Type B pancreatic cell (in vitro differentiated cells): ENCODE measurements at regions not wholly inside any gene's neighbourhood (a gene's known extent, or its start where the extent isn't known, plus 50 kb on each side); places are given as distances from the start of the nearest gene placed in this dataset.

Source experiments
- DNase-seq: peaks from one replicate; pipeline ENCODE4 v3.0.0; 2021; ENCODE audit warnings: mixed read lengths; ENCODE audit not compliant: unreplicated experiment; ENCODE audit errors: extremely low spot score
- H3K27ac Mint-ChIP-seq: 2 replicates; pipeline ENCODE4 v1.8.0; 2021; ENCODE audit warnings: mild to moderate bottlenecking, mixed read lengths
- H3K27me3 Mint-ChIP-seq: 2 replicates; pipeline ENCODE4 v1.8.0; 2021; ENCODE audit warnings: mixed read lengths
- H3K36me3 Mint-ChIP-seq: 2 replicates; pipeline ENCODE4 v1.8.0; 2021; ENCODE audit warnings: mixed read lengths
- H3K4me1 Mint-ChIP-seq: one replicate; pipeline ENCODE4 v1.8.0; 2021; ENCODE audit warnings: mixed read lengths; ENCODE audit not compliant: unreplicated experiment
- H3K4me3 Mint-ChIP-seq: 2 replicates; pipeline ENCODE4 v1.8.0; 2021; ENCODE audit warnings: mild to moderate bottlenecking, mixed read lengths
- H3K9me3 Mint-ChIP-seq: 2 replicates; pipeline ENCODE4 v1.8.0; 2021; ENCODE audit warnings: mixed read lengths
- CTCF ChIP-seq: fragments of 200-600 bp; sonication (generic); conservative IDR thresholded peaks from 2 replicates; pipeline ENCODE4 v1.5.0; 2021; ENCODE audit warnings: antibody characterized with exemption, mild to moderate bottlenecking

DNA sequence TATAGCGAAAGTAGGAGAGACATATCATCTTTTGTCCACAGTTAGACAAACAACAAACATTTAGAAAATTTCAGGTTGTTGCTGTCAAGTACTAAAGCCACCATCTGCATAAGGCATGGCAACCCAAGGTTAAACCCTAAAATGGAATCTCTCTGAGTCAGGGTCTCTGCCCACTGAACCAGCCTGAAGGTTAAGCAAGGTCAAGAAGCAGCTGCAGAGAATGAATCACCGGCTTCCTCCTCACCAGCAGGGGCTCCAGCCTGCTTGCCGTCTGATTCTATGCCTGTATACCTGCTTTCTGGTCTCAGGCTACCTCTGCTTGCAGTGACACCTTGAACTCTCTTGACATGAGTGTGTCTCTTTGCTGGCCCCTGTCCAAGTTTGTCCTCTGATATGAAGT lies 726.2 kb upstream of the SGCG start:
- H3K4me1 Mint-ChIP-seq, result peaks cover 23% of the 10 kb centered on the region
- TF ChIP-seq CTCF, result no peak
- no peak for DNase-seq
- peaks cover 3% of the 10 kb centered on the region for H3K27me3 Mint-ChIP-seq
- no peak overlapping the region for H3K4me3 Mint-ChIP-seq
- H3K36me3 Mint-ChIP-seq, result no peaks in the 10 kb centered on the region
- no peak overlapping the region for H3K27ac Mint-ChIP-seq
- H3K9me3 Mint-ChIP-seq, result no peaks in the 10 kb centered on the region

GRCh38 chr13:22455036-22455435 lies 725.7 kb upstream of the SGCG start:
- H3K9me3 Mint-ChIP-seq, result no peaks in the 10 kb centered on the region
- peaks cover 3% of the 10 kb centered on the region for H3K27me3 Mint-ChIP-seq
- H3K36me3 Mint-ChIP-seq, result no peaks in the 10 kb centered on the region
- no peak overlapping the region for H3K4me3 Mint-ChIP-seq
- H3K27ac Mint-ChIP-seq, result no peak overlapping the region
- DNase-seq, result no peak
- H3K4me1 Mint-ChIP-seq, result peaks cover 23% of the 10 kb centered on the region
- TF ChIP-seq CTCF, result no peak

- Mint-ChIP-seq H3K9me3 (no peaks in the 10 kb centered on the region), H3K27me3 (no peaks in the 10 kb centered on the region), H3K36me3 (no peaks in the 10 kb centered on the region), H3K27ac (no peak overlapping the region), H3K4me1 (no peaks in the 10 kb centered on the region), H3K4me3 (no peak overlapping the region)
- TF ChIP-seq CTCF, result no peak
- DNase-seq, result no peak
Observed at GRCh38 chr13:22461854-22462490, 718.8 kb upstream of the SGCG start.

- no peak for DNase-seq
- Mint-ChIP-seq H3K27ac (no peak overlapping the region), H3K4me1 (no peaks in the 10 kb centered on the region), H3K36me3 (no peaks in the 10 kb centered on the region), H3K27me3 (no peaks in the 10 kb centered on the region), H3K9me3 (no peaks in the 10 kb centered on the region), H3K4me3 (no peak overlapping the region)
- TF ChIP-seq CTCF, result no peak
Observed at GRCh38 chr13:22463089-22463488, 717.7 kb upstream of the SGCG start.

DNA sequence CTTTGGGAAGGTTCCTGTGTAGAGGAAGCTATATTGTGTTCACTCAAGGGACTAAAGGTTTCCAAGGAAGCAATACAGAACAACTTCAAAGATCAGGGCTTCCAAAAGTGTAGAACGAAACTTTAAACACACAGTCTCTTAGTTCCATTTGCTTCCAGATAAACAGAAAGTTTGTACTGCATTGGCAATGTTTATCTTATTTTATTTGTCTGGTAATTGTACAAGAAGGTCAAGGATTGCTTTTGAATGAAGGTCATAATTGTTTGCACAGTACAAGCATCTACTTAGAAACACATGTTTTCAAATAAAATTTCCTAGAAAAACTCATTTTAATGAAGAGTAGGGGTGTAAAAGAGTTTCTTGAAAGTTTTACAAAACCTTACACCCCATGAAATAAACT lies 712.7 kb upstream of the SGCG start:
- Mint-ChIP-seq H3K4me1 (no peaks in the 10 kb centered on the region), H3K27ac (no peak overlapping the region), H3K4me3 (no peak overlapping the region), H3K9me3 (no peaks in the 10 kb centered on the region), H3K36me3 (no peaks in the 10 kb centered on the region), H3K27me3 (peaks cover 4% of the 10 kb centered on the region)
- no peak for TF ChIP-seq CTCF
- DNase-seq, result no peak

DNA sequence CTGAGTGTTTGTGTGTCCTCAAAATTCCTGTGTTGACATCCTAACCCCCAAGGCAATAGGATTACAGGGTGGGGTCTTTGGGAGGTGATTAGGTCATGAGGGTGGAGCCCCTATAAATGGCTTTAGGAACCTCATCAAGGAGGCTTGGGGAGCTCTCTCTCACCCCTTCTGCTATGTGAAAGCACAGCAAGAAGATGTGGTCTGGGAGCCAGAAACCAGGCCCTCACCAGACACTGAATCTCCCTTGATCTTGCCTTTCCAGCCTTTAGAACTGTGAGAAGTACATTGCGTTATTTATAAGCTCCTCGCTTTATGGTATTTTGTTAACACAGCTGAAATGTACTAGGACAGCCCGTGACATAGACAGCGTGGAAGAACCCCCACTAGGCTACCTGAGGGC lies 712.0 kb upstream of the SGCG start:
- no peak for TF ChIP-seq CTCF
- Mint-ChIP-seq H3K27me3 (peaks cover 4% of the 10 kb centered on the region), H3K4me1 (no peaks in the 10 kb centered on the region), H3K4me3 (no peak overlapping the region), H3K36me3 (no peaks in the 10 kb centered on the region), H3K27ac (no peak overlapping the region), H3K9me3 (no peaks in the 10 kb centered on the region)
- no peak for DNase-seq
